Gastroesophageal sphincter (tissue), 4 donors: ENCODE measurements at regions not wholly inside any gene's neighbourhood (a gene's known extent, or its start where the extent isn't known, plus 50 kb on each side); places are given as distances from the start of the nearest gene placed in this dataset.
"Not testable (repeated sequence)": the region's sequence is repeated elsewhere in the genome, so short reads cannot be mapped to it uniquely, and the experiment has no call there.

Experiments used
- ATAC-seq: fragments of 150-250 bp; one replicate; pipeline ENCODE4 v1.9.1; 2016; ENCODE audit warnings: mild to moderate bottlenecking, moderate library complexity
- H3K27ac ChIP-seq, 4 donors: fragments of 200-600 bp; sonication (generic) in 3 of 4; 1 replicate in 3 of 4; 2 replicates in 1 of 4; pipeline ENCODE4 v1.5.1; 2016 to 2019
- H3K27me3 ChIP-seq: fragments of 200-600 bp; sonication (generic); one replicate; pipeline ENCODE4 v1.5.1; 2019
- H3K36me3 ChIP-seq, 2 donors: fragments of 200-600 bp; sonication (generic); one replicate each; pipeline ENCODE4 v1.5.1; 2019; ENCODE audit warnings: control low read depth in 1 of 2
- H3K4me1 ChIP-seq, 3 donors: fragments of 200-600 bp; sonication (generic); 1 replicate in 2 of 3; 2 replicates in 1 of 3; pipeline ENCODE4 v1.5.1; 2016 to 2019; ENCODE audit warnings: control low read depth in 2 of 3
- H3K4me3 ChIP-seq, 2 donors: fragments of 200-600 bp; sonication (generic); one replicate each; pipeline ENCODE4 v1.5.1; 2019; ENCODE audit warnings: mild to moderate bottlenecking in 1 of 2, moderate library complexity in 1 of 2
- H3K9me3 ChIP-seq, 3 donors: fragments of 200-600 bp; sonication (generic); one replicate each; pipeline ENCODE4 v1.5.1; 2017 to 2019; ENCODE audit warnings: control low read depth in 2 of 3
- CTCF ChIP-seq, 4 experiments: fragments of 200-600 bp in 2 of 4; fragments of 450-650 bp in 2 of 4; sonication (generic) in 1 of 4; IDR thresholded peaks; one replicate each; pipeline ENCODE4 v1.5.1; 2017 to 2019; ENCODE audit warnings: antibody characterized with exemption in 4 of 4, mild to moderate bottlenecking in 2 of 4, moderate library complexity in 2 of 4
- EP300 ChIP-seq: sonication (generic); formaldehyde crosslinking; IDR thresholded peaks from one replicate; pipeline ENCODE4 v1.6.1; 2017; ENCODE audit warnings: antibody characterized with exemption, mild to moderate bottlenecking
- POLR2A ChIP-seq, 2 donors: fragments of 450-650 bp; IDR thresholded peaks; one replicate each; pipeline ENCODE4 v1.6.1; 2017; ENCODE audit warnings: antibody characterized with exemption in 2 of 2, mild to moderate bottlenecking in 2 of 2, moderate library complexity in 1 of 2
- POLR2AphosphoS5 ChIP-seq: sonication (generic); formaldehyde crosslinking; IDR thresholded peaks from one replicate; pipeline ENCODE4 v1.6.1; 2017; ENCODE audit warnings: antibody characterized with exemption
- WGBS, 2 donors: methylation state at CpG; one replicate each; pipeline ENCODE4 v1.1.5; 2018; ENCODE audit warnings: low coverage in 1 of 2; 5-methylcytosine and 5-hydroxymethylcytosine counted together

- no peak for TF ChIP-seq POLR2AphosphoS5
- 34 to 39% methylated on average over 7 of the region's 7 CpGs for WGBS, 2 donors
- no peak for ATAC-seq
- Histone ChIP-seq H3K4me3 (no peak overlapping the region), H3K36me3 (no peaks in the 10 kb centered on the region), H3K9me3 (no peaks in the 10 kb centered on the region), H3K4me1 (no peaks in the 10 kb centered on the region), H3K27me3 (peaks cover 24% of the 10 kb centered on the region), H3K27ac (no peak overlapping the region)
These were observed 194.4 kb upstream of the TOX3 start for GRCh38 chr16:52741351-52741750.

- Histone ChIP-seq H3K36me3 (no peaks in the 10 kb centered on the region), H3K4me3 (no peak overlapping the region), H3K4me1 (no peaks in the 10 kb centered on the region), H3K9me3 (no peaks in the 10 kb centered on the region), H3K27me3 (peaks cover 28% of the 10 kb centered on the region), H3K27ac (no peak overlapping the region)
- WGBS, 2 donors = 42 to 56% methylated on average over 4 of the region's 4 CpGs
- no peak for TF ChIP-seq POLR2A (IDR thresholded peaks at IDR 0.05)
- TF ChIP-seq EP300 = no peak
- no peak for TF ChIP-seq CTCF (IDR thresholded peaks at IDR 0.05)
- no peak for ATAC-seq
These were observed 193.8 kb upstream of the TOX3 start for GRCh38 chr16:52740766-52741165.

- H3K4me1 ChIP-seq = no peaks in the 10 kb centered on the region
- TF ChIP-seq POLR2AphosphoS5 (no peak), POLR2A (IDR thresholded peaks at IDR 0.05) (no peak), EP300 (no peak), CTCF (IDR thresholded peaks at IDR 0.05) (no peak)
- no peak for ATAC-seq
- H3K27me3 ChIP-seq = peaks cover 33% of the 10 kb centered on the region
- H3K4me3 ChIP-seq = no peak overlapping the region
- no peak overlapping the region for H3K27ac ChIP-seq
- 61 to 79% methylated on average over 2 of the region's 2 CpGs for WGBS, 2 donors
- no peaks in the 10 kb centered on the region for H3K36me3 ChIP-seq
- H3K9me3 ChIP-seq = no peaks in the 10 kb centered on the region
These were observed 193.4 kb upstream of the TOX3 start for GRCh38 chr16:52740333-52740732.

- H3K9me3 ChIP-seq, H3K4me1 ChIP-seq, H3K27ac ChIP-seq, H3K36me3 ChIP-seq, H3K4me3 ChIP-seq, ATAC-seq: not testable (repeated sequence)
- H3K27me3 ChIP-seq = peaks cover 37% of the 10 kb centered on the region
- WGBS, 2 donors = 84 to 94% methylated on average over 2 of the region's 2 CpGs
These were observed 192.0 kb upstream of the TOX3 start for GRCh38 chr16:52738992-52739391.

- Histone ChIP-seq H3K27me3 (peaks cover 37% of the 10 kb centered on the region), H3K4me1 (peaks cover 0 to 6% (median 0%) of the 10 kb centered on the region in 3 donors), H3K36me3 (no peaks in the 10 kb centered on the region), H3K27ac (no peak overlapping the region), H3K4me3 (no peak overlapping the region), H3K9me3 (peaks cover 0 to 20% (median 0%) of the 10 kb centered on the region in 3 donors)
- WGBS, 2 donors = 80% methylated on average over 1 of the region's 24 CpGs; no CpG with 5 or more reads in 1 of the 2 donors
- no peak for TF ChIP-seq POLR2A (IDR thresholded peaks at IDR 0.05)
- no peak for TF ChIP-seq POLR2AphosphoS5
- TF ChIP-seq CTCF (IDR thresholded peaks at IDR 0.05) = no peak
- TF ChIP-seq EP300 = no peak
- ATAC-seq = no peak
These were observed 184.4 kb upstream of the TOX3 start for GRCh38 chr16:52731219-52731875.

- TF ChIP-seq CTCF (IDR thresholded peaks at IDR 0.05) (no peak), POLR2AphosphoS5 (no peak), EP300 (no peak)
- H3K4me1 ChIP-seq = peaks cover 0 to 6% (median 0%) of the 10 kb centered on the region in 3 donors
These were observed 182.8 kb upstream of the TOX3 start for GRCh38 chr16:52729731-52730130.

More at GRCh38 chr16:52729731-52730130, 182.8 kb upstream of the TOX3 start:
- ATAC-seq = no peak
- H3K27me3 ChIP-seq = peaks cover 40% of the 10 kb centered on the region
- peaks cover 0 to 20% (median 0%) of the 10 kb centered on the region in 3 donors for H3K9me3 ChIP-seq
- H3K4me3 ChIP-seq = no peak overlapping the region
- no peak overlapping the region for H3K27ac ChIP-seq
- 90 to 100% methylated on average over 1 to 2 of the region's 7 CpGs for WGBS, 2 donors
- H3K36me3 ChIP-seq = no peaks in the 10 kb centered on the region
